NT2/D1 (cell line): ENCODE measurements at regions not wholly inside any gene's neighbourhood (a gene's known extent, or its start where the extent isn't known, plus 50 kb on each side); places are given as distances from the start of the nearest gene placed in this dataset.

Experiments
- SUZ12 ChIP-seq: IDR thresholded peaks from 2 replicates; pipeline ENCODE4 v1.6.1; 2011; ENCODE audit not compliant: insufficient read length, insufficient read depth; ENCODE audit errors: extremely low read depth
- ZNF274 ChIP-seq: IDR thresholded peaks from 2 replicates; pipeline ENCODE4 v1.6.1; 2011; ENCODE audit warnings: mild to moderate bottlenecking, low read depth, low read length

- TF ChIP-seq ZNF274 (no peak), SUZ12 (no peak)
These were observed 73.2 kb upstream of the ARMCX2 start for GRCh38 chrX:101732870-101733269.
